Neuronal stem cell (in vitro differentiated cells): ENCODE measurements at regions not wholly inside any gene's neighbourhood (a gene's known extent, or its start where the extent isn't known, plus 50 kb on each side); places are given as distances from the start of the nearest gene placed in this dataset.

ENCODE experiments used
- DNase-seq: peaks from one replicate; pipeline ENCODE4 v3.0.0-alpha.2; 2013; ENCODE audit warnings: low spot score
- H2AFZ ChIP-seq: one replicate; pipeline ENCODE4 v1.6.1; 2013; ENCODE audit warnings: mild to moderate bottlenecking, low read length, inconsistent platforms
- H2AK5ac ChIP-seq: 2 replicates; pipeline ENCODE4 v1.6.1; 2013; ENCODE audit warnings: low read depth, mild to moderate bottlenecking, inconsistent platforms, low read length, moderate library complexity, mixed read lengths
- H2BK120ac ChIP-seq: 2 replicates; pipeline ENCODE4 v1.6.1; 2013; ENCODE audit warnings: low read depth, mild to moderate bottlenecking, inconsistent platforms, low read length, moderate library complexity, mixed read lengths
- H2BK12ac ChIP-seq: one replicate; pipeline ENCODE4 v1.6.1; 2013; ENCODE audit warnings: low read length, inconsistent platforms
- H2BK15ac ChIP-seq: 2 replicates; pipeline ENCODE4 v1.6.1; 2013; ENCODE audit warnings: mild to moderate bottlenecking, low read length, inconsistent platforms, mixed read lengths
- H2BK5ac ChIP-seq: one replicate; pipeline ENCODE4 v1.6.1; 2013; ENCODE audit warnings: inconsistent platforms, mild to moderate bottlenecking, low read length, moderate library complexity
- H3K14ac ChIP-seq: one replicate; pipeline ENCODE4 v1.6.1; 2013; ENCODE audit warnings: low read length, inconsistent platforms
- H3K18ac ChIP-seq: 2 replicates; pipeline ENCODE4 v1.6.1; 2013; ENCODE audit warnings: low read length, inconsistent platforms
- H3K23ac ChIP-seq: 2 replicates; pipeline ENCODE4 v1.6.1; 2013; ENCODE audit warnings: low read depth, mild to moderate bottlenecking, mixed read lengths, low read length, inconsistent platforms; ENCODE audit not compliant: poor library complexity
- H3K27ac ChIP-seq: replicated peaks from 3 replicates; pipeline ENCODE4 v1.5.1; 2013; ENCODE audit warnings: low read length, inconsistent platforms
- H3K27me3 ChIP-seq, 3 experiments: 2 replicates each; pipeline ENCODE4 v1.6.1; 2013; ENCODE audit warnings: low read length in 3 of 3, mild to moderate bottlenecking in 2 of 3, inconsistent platforms in 1 of 3, low read depth in 1 of 3, mixed read lengths in 1 of 3, moderate library complexity in 1 of 3; ENCODE audit not compliant: control insufficient read depth in 3 of 3, insufficient read depth in 3 of 3
- H3K36me3 ChIP-seq, 2 donors: replicated peaks in 1 of 2; 2 replicates each; pipeline ENCODE4 v1.6.1; 2013; ENCODE audit warnings: low read length in 2 of 2; ENCODE audit not compliant: control insufficient read depth in 2 of 2, insufficient read depth in 2 of 2
- H3K4ac ChIP-seq: 2 replicates; pipeline ENCODE4 v1.6.1; 2013; ENCODE audit warnings: inconsistent platforms, mild to moderate bottlenecking, low read length, moderate library complexity
- H3K4me1 ChIP-seq, 2 donors: 1 replicate in 1 of 2; 2 replicates in 1 of 2; pipeline ENCODE4 v1.6.1; 2013; ENCODE audit warnings: low read length in 2 of 2, low read depth in 1 of 2; ENCODE audit not compliant: control insufficient read depth in 2 of 2, insufficient read depth in 1 of 2
- H3K4me2 ChIP-seq: one replicate; pipeline ENCODE4 v1.6.1; 2013; ENCODE audit warnings: mild to moderate bottlenecking, low read length, inconsistent platforms; ENCODE audit not compliant: insufficient read depth, poor library complexity, severe bottlenecking
- H3K4me3 ChIP-seq, 2 donors: 2 replicates each; pipeline ENCODE4 v1.5.1; 2013; ENCODE audit warnings: low read length in 2 of 2, mild to moderate bottlenecking in 2 of 2, inconsistent platforms in 1 of 2, moderate library complexity in 1 of 2
- H3K79me1 ChIP-seq: one replicate; pipeline ENCODE4 v1.6.1; 2013; ENCODE audit warnings: low read depth, mild to moderate bottlenecking, inconsistent platforms, low read length, moderate library complexity
- H3K9ac ChIP-seq: one replicate; pipeline ENCODE4 v1.6.1; 2013; ENCODE audit warnings: mild to moderate bottlenecking, low read depth, low read length, inconsistent platforms; ENCODE audit not compliant: poor library complexity
- H3K9me3 ChIP-seq, 2 donors: replicated peaks in 1 of 2; 2 replicates each; pipeline versions ENCODE3 to v1.6.1; 2013; ENCODE audit warnings: low read length in 2 of 2, mild to moderate bottlenecking in 2 of 2, inconsistent platforms in 1 of 2, low read depth in 1 of 2, mixed read lengths in 1 of 2, moderate library complexity in 1 of 2; ENCODE audit not compliant: control insufficient read depth in 2 of 2, insufficient read depth in 1 of 2
- H4K8ac ChIP-seq: one replicate; pipeline ENCODE4 v1.6.1; 2013; ENCODE audit warnings: low read depth, mild to moderate bottlenecking, inconsistent platforms, low read length, moderate library complexity
- H4K91ac ChIP-seq: one replicate; pipeline ENCODE4 v1.6.1; 2013; ENCODE audit warnings: low read length, low read depth, mild to moderate bottlenecking, inconsistent platforms; ENCODE audit not compliant: poor library complexity
- WGBS, 2 donors: extraction: QIAGEN DNeasy Blood & Tissue Kit; methylation state at CpG; one replicate each; pipeline ENCODE4 v1.1.7; 2013; ENCODE audit warnings: missing lambda C conversion rate in 2 of 2, mixed read lengths in 1 of 2; ENCODE audit not compliant: insufficient read length in 2 of 2, insufficient replicate concordance in 1 of 2; ENCODE audit errors: extremely low coverage in 2 of 2; 5-methylcytosine and 5-hydroxymethylcytosine counted together

DNA sequence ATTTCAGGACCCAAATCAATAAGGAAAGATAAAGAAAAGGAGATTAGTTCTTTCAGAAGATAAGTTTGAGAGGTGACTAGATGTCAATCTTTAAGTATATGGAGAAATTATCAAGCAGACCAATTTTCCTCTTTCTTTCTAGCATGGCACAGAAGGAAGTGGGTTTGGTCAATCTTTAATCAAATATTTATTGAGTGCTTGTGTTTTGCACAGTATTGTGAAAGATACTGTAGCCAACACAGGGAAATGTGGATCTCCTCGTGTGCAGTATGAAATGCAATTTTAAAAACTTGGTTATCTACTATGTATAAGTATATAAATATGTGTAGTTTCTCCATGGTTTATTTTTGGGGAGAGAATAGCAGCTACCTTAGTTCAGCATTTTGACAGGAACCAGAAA is 655.2 kb downstream of the RAPGEF2 start:
- Histone ChIP-seq H3K27ac (no peak overlapping the region), H3K9ac (no peak overlapping the region), H3K23ac (no peak overlapping the region), H3K9me3 (peaks cover 0 to 3% of the 10 kb centered on the region in 2 donors), H3K4me1 (no peaks in the 10 kb centered on the region), H2BK5ac (no peak overlapping the region), H2BK15ac (no peak overlapping the region), H2BK12ac (no peak overlapping the region), H3K4me2 (no peak overlapping the region), H3K27me3 (no peaks in the 10 kb centered on the region), H4K8ac (no peak overlapping the region), H2BK120ac (no peak overlapping the region), H3K4ac (no peak overlapping the region), H3K14ac (no peak overlapping the region), H2AFZ (no peak overlapping the region), H2AK5ac (no peak overlapping the region), H3K79me1 (no peaks in the 10 kb centered on the region), H4K91ac (no peak overlapping the region), H3K36me3 (no peaks in the 10 kb centered on the region), H3K4me3 (no peak overlapping the region), H3K18ac (no peak overlapping the region)
- WGBS, 2 donors = no CpG with 5 or more reads among the region's 1 CpG
- no peak for DNase-seq

DNA sequence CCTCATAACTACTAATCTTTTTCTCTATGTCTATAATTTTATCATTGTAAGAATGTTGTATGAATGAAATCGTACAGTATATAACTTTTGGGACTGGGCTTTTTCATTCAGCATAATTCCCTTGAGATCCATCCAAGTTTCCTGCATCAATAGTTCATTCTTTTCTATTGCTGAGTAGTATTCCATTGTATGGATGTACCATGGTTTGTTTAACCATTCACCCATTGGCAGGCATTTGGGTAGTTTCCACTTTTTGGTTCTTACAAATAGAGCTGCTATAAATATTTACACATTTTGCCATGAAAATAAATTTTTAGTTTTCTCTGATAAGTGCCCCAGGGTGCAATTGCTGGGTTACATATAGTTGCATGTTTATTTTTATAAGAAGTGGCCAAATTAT is 659.8 kb downstream of the RAPGEF2 start:
- no peak for DNase-seq
- no peak overlapping the region for H3K27ac ChIP-seq
- no peak overlapping the region for H3K4me3 ChIP-seq
- H2AK5ac ChIP-seq = no peak overlapping the region
- no peaks in the 10 kb centered on the region for H3K36me3 ChIP-seq
- H3K9me3 ChIP-seq = peaks cover 0 to 2% of the 10 kb centered on the region in 2 donors
- H4K91ac ChIP-seq = no peak overlapping the region
- no peak overlapping the region for H2AFZ ChIP-seq
- H3K9ac ChIP-seq = no peak overlapping the region
- no peak overlapping the region for H2BK5ac ChIP-seq
- no peaks in the 10 kb centered on the region for H3K27me3 ChIP-seq
- no peak overlapping the region for H4K8ac ChIP-seq
- no peaks in the 10 kb centered on the region for H3K79me1 ChIP-seq
- H2BK15ac ChIP-seq = no peak overlapping the region
- H3K23ac ChIP-seq = no peak overlapping the region
- H2BK12ac ChIP-seq = no peak overlapping the region
- WGBS, 2 donors = no CpG with 5 or more reads among the region's 1 CpG
- no peak overlapping the region for H3K18ac ChIP-seq
- H2BK120ac ChIP-seq = no peak overlapping the region
- H3K4ac ChIP-seq = no peak overlapping the region
- no peak overlapping the region for H3K14ac ChIP-seq
- no peaks in the 10 kb centered on the region for H3K4me1 ChIP-seq
- H3K4me2 ChIP-seq = no peak overlapping the region

DNA sequence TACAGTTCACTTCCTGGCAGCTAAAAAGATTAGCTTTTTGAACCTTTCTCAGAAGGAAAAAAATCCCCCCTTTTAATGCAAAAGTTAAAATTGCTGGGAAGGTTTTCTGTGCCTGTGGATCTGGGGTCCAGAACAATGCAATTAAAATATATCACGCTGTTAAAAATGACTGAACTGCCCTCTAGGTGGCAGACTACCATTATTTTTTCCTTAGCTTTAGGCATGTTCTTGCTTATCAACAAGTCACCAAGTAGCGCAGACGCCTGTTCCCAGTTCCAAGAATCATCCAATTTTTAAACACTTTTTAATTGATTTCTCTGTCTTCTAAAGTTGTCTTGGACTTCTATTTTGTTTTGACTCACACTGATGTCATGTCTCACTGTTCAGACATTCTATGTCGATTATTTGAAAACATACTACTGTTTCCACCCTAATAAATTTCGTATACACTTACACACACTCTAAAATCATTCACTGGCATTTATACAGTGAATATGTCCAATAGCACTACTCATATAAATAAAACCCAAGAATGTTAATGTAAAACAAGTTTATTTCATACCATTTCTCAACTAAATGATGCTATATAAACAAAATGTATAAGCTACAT is 661.6 kb downstream of the RAPGEF2 start:
- no peak overlapping the region for H3K4me3 ChIP-seq
- no peaks in the 10 kb centered on the region for H3K79me1 ChIP-seq
- H3K14ac ChIP-seq = no peak overlapping the region
- H4K8ac ChIP-seq = no peak overlapping the region
- no peak overlapping the region for H3K4ac ChIP-seq
- no peaks in the 10 kb centered on the region for H3K4me1 ChIP-seq
- H2BK120ac ChIP-seq = no peak overlapping the region
- H3K4me2 ChIP-seq = no peak overlapping the region
- H3K9me3 ChIP-seq = peaks cover 0 to 2% of the 10 kb centered on the region in 2 donors
- no peak overlapping the region for H3K23ac ChIP-seq
- H2BK15ac ChIP-seq = no peak overlapping the region
- no peak overlapping the region for H3K27ac ChIP-seq
- no peaks in the 10 kb centered on the region for H3K27me3 ChIP-seq
- no peak overlapping the region for H3K18ac ChIP-seq
- 100% methylated on average over 1 to 2 of the region's 5 CpGs for WGBS, 2 donors
- peak overlapping the region; percentile 56 for H2AFZ ChIP-seq
- H3K9ac ChIP-seq = no peak overlapping the region
- no peak overlapping the region for H2BK12ac ChIP-seq
- no peak overlapping the region for H2AK5ac ChIP-seq
- no peaks in the 10 kb centered on the region for H3K36me3 ChIP-seq
- DNase-seq = peak; percentile 69
- H4K91ac ChIP-seq = no peak overlapping the region
- no peak overlapping the region for H2BK5ac ChIP-seq

DNA sequence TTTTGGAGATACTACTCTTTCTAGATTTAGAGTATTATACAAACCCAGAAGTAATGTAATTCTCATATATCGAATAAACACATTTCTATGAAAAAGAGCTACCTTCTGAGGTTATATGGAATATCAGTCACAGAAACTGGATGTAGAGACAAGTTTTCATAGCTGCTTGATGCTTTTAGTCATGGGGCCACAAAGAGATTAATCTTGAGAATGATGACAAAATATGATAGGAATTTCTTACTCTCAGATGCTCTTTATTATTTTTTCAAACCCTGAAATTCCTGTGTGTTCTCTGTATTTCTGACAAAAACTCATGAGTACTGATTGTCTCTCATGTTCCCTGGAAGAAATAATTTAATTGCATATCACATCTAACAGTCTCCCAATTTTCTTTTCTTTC is 662.5 kb downstream of the RAPGEF2 start:
- Histone ChIP-seq H3K27ac (no peak overlapping the region), H3K9me3 (peaks cover 0 to 2% of the 10 kb centered on the region in 2 donors), H2BK12ac (no peak overlapping the region), H3K79me1 (no peaks in the 10 kb centered on the region), H3K4me3 (no peak overlapping the region), H3K4me1 (no peaks in the 10 kb centered on the region), H3K23ac (no peak overlapping the region), H3K27me3 (no peaks in the 10 kb centered on the region), H3K4me2 (no peak overlapping the region), H2BK120ac (no peak overlapping the region), H3K36me3 (no peaks in the 10 kb centered on the region), H3K18ac (no peak overlapping the region), H4K91ac (no peak overlapping the region), H2AK5ac (no peak overlapping the region), H2BK5ac (no peak overlapping the region), H2BK15ac (no peak overlapping the region), H3K14ac (no peak overlapping the region), H3K4ac (no peak overlapping the region), H3K9ac (no peak overlapping the region), H4K8ac (no peak overlapping the region), H2AFZ (no peak overlapping the region)
- no peak for DNase-seq
- no CpG with 5 or more reads among the region's 1 CpG for WGBS, 2 donors
